Panc1 (cell line): ENCODE measurements at regions not wholly inside any gene's neighbourhood (a gene's known extent, or its start where the extent isn't known, plus 50 kb on each side); places are given as distances from the start of the nearest gene placed in this dataset.

Experiments used
- POLR2AphosphoS5 ChIP-seq: IDR thresholded peaks from 2 replicates; pipeline ENCODE4 v1.6.1; 2012; ENCODE audit warnings: mild to moderate bottlenecking, low read depth, low read length, moderate library complexity
- REST ChIP-seq, 2 experiments: IDR thresholded peaks; 2 replicates each; pipeline ENCODE4 v1.6.1; 2011 to 2012; ENCODE audit warnings: low read depth in 2 of 2, control low read depth in 1 of 2, low read length in 1 of 2, mild to moderate bottlenecking in 1 of 2, moderate library complexity in 1 of 2; ENCODE audit not compliant: insufficient read depth in 1 of 2
- SIN3A ChIP-seq: IDR thresholded peaks from 2 replicates; pipeline ENCODE4 v1.6.1; 2012; ENCODE audit warnings: low read depth, mild to moderate bottlenecking, low read length, moderate library complexity, borderline replicate concordance; ENCODE audit not compliant: insufficient read depth
- TF ChIP-seq, protein P1 (sequence below): fragments of 450-650 bp; IDR thresholded peaks from 2 replicates; pipeline ENCODE4 v1.5.1; 2017; ENCODE audit warnings: mild to moderate bottlenecking

GRCh38 chr7:138237995-138238394 lies 161.7 kb downstream of the AKR1D1 start:
- TF ChIP-seq, protein P1, sequence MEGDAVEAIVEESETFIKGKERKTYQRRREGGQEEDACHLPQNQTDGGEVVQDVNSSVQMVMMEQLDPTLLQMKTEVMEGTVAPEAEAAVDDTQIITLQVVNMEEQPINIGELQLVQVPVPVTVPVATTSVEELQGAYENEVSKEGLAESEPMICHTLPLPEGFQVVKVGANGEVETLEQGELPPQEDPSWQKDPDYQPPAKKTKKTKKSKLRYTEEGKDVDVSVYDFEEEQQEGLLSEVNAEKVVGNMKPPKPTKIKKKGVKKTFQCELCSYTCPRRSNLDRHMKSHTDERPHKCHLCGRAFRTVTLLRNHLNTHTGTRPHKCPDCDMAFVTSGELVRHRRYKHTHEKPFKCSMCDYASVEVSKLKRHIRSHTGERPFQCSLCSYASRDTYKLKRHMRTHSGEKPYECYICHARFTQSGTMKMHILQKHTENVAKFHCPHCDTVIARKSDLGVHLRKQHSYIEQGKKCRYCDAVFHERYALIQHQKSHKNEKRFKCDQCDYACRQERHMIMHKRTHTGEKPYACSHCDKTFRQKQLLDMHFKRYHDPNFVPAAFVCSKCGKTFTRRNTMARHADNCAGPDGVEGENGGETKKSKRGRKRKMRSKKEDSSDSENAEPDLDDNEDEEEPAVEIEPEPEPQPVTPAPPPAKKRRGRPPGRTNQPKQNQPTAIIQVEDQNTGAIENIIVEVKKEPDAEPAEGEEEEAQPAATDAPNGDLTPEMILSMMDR, result no peak
- no peak for TF ChIP-seq REST (IDR thresholded peaks at IDR 0.05; ENCODE audit: insufficient read depth in 1 of 2, low read depth in 2 of 2, low read length in 1 of 2)
- no peak for TF ChIP-seq POLR2AphosphoS5
- no peak for TF ChIP-seq SIN3A
